ENCODE measurements at regions not wholly inside any gene's neighbourhood (a gene's known extent, or its start where the extent isn't known, plus 50 kb on each side); places are given as distances from the start of the nearest gene placed in this dataset.
A peak's percentile ranks its signal among the peaks of the same experiment; 100 is the strongest.

DNA sequence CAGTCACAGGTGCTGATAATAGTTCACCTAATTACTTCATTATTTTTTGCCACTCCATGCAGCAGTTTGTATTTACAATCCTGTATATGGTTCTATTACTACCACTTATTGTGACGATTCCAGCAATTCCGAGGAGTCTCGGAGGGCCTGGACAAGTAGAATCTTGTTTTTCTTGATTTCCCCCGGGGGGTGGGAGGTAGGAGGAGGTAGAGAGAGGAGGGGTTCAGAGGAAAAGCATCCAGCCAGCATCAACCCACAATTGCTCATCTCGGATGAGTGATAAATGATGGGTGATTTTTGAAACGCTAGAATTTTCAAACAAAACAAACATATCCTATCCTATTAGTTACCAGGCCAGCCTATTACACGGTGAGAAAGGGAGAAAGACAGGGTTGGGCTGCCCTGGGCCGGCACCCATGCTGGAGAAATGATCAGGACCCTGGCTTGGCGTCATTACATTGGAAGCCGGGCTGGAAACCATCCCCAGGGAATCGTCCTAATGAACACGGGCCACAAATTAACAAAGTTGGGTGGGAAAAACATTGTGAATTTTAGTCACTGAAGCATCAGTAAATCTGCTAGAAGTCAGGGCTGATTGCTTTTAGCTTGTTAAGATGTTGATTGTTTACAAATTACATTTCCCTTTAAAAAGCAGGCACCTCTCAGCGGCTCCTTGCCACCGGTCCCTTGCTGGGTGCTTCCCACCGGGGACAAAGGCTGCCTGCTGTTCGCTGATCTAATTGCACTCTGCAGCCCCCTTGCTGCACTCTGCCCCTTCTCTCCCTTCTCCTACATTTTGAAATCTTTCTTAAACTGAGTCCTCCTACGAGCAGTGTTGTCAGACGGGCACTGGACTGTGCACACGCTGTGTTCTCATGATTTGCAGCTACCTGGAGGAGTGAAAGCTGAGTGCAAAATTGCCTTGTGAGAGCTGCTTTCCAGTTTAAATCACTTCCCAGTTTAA lies 95.5 kb downstream of the FAM204A start:
- no peak for DNase-seq

DNA sequence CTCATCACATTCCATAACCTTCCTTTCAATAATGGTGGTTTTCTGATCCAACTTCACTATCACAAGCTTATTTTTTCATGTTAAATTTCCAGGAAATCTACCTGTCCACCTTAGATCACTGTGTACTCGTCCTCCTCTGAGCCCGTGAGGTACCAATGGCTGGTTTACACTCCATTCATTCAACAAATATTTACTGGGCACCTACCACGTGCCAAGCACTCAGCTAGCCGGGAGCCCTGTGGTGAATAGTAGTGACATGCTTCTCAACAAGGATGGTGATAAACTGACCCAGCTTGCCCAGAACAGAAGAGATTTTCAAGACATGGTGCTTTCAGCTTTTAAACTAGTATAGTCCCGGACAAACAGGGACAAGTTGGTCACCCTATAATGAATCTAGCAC lies 98.2 kb downstream of the FAM204A start:
- no peak for DNase-seq

DNA sequence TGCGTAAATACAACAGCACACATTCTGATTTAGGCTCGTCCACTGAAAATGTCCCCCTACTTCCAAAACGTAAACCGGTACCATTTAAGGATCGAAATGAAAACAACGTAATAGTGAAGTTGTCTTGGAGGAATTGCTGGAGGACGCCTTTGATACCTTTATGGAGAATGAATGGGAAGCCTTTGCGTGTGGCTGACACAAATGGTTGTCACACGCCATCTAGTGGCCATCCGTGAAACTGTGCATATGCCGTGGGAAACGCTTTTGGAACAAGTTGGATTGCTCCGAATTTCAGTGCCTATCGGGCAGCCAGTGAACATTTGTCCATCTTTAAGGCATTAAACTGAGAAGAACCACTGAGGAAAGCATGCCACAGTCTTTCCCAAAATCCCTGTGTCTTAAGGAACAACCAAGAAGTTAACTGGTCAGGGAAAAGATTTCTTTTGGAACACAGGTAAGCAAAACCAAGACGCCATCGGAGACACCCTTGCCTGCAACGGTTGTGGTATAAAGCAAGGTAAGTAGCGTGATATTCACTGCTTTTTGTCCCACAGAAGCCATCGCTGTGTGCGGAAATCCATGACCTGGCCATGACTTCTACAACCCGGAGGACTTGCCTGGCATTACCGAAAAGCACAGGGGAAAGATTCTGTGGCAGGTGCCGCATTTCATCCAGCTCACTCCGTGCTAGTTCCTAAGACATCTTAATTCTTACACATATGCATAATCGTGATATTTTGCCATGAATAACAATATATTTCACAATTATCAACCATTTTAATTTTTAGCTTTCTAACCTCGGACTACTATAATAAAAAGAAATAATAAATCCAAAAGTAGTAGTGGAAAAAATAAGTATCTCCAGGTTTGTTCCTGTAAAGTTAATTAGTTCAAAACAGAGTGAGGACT lies 100.6 kb downstream of the FAM204A start:
- peak; percentile 60 for DNase-seq

DNA sequence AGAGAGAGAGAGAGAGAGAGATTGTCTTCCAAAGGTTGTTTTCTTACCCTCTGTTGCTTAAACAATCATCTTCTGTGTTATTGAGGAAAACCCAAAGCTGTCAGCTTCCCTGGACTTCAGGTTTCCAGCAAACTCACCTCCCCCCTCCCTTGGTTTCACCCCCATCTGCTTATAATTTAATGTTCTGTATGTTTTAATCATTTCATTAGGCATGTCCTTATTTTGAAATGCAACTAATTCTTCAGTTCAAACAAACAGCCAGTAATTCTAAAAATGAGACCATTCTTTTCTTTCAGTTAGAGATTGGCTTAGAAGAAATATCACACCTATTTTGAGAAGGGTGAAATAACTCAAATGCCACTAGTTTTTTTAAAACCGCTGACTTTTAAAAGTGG lies 102.9 kb downstream of the FAM204A start:
- no peak for DNase-seq

GRCh38 chr10:118238573-118239235 lies 103.4 kb downstream of the FAM204A start:
- no peak for DNase-seq

GRCh38 chr10:118237930-118238329 lies 104.2 kb downstream of the FAM204A start:
- DNase-seq = no peak

DNA sequence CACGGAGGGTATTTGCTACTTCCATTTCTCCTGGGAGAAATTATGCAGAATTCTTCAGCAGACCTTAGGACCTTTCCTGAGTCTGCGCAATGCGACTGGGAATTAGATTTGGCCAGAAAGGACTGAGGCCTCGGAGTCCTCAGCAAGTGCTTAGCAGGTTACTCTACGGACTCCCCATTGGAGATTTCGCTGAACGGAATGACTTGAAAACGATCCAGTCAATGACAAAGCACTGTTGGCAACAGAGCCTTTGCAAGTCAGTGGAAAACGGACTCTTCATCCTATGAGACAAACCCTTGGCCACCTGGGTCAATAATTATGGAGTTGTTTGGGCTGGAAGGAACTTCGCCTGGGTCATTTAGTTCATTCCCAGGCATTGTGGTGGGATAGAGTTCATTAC lies 107.4 kb downstream of the FAM204A start:
- DNase-seq = no peak

DNA sequence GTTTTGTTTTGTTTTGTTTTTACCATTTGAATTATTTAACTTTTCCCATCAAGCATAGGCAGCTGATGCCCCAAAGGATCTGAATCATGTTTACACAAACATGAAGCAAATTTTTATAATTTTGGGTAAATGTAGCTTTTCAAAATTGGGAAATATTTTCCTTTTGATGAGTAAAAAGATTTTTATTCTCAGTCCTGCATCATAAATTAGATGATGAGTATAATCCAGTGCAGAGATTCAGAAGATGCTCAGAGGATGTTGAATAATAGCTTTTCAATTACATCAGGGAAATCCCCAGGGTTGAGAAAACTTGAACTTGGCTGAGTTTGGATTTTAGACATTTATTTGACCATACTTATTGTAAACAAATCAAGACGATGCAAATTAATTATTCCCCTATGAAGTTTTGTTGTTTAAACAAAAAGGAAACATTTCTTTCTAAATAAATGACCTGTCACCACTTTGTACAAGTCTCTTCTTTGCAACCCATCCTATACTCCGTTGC lies 121.7 kb downstream of the FAM204A start:
- DNase-seq = no peak

- no peak for DNase-seq
Measured at GRCh38 chr10:118218562-118218961, 123.6 kb downstream of the FAM204A start.

- DNase-seq = no peak
Measured at GRCh38 chr10:118216571-118217170, 125.5 kb downstream of the FAM204A start.

DNA sequence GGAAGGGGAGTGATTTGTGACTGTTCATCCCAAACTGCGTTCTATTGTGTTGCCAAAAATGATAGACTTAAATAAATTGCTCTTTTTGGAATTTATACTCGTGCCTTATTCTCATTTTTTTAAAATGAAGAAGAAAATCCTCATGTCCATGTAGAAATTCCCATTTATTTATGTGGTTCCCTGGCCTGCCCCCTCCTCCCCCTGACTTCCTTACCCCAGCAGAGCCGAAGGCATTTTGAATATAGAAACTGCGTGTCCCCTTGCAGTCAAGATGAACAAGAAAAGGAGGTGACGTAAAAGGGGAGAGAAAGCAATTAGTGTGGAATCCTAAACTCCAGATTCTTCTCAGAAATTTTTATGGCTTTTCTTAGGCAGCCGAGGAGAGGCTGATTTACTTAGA lies 126.1 kb downstream of the FAM204A start:
- DNase-seq = no peak

GRCh38 chr10:118214776-118215175 lies 127.3 kb downstream of the FAM204A start:
- no peak for DNase-seq

GRCh38 chr10:118213436-118213835 lies 128.7 kb downstream of the FAM204A start:
- no peak for DNase-seq

DNA sequence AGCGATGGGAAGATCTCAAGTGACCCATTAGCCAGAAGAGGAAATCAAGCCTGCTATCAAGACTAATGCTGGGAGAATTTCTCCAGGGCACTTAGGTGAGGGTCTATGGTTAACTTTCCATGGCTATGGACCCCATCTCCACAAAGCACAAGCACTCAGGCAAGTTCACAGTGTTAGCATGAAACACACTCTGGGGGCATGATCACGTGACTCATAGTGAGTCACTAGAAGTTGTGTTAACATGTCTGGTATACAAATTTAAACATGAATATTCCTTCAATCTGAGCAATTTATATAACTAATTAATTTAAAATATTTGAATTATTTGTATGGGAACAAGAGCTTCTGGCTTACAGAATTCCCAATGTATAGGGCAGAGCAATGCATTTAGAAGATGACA lies 131.8 kb downstream of the FAM204A start:
- no peak for DNase-seq

GRCh38 chr10:118209215-118209614 lies 132.9 kb downstream of the FAM204A start:
- no peak for DNase-seq

- DNase-seq = no peak
Measured at GRCh38 chr10:118207470-118208007, 134.6 kb downstream of the FAM204A start.

DNA sequence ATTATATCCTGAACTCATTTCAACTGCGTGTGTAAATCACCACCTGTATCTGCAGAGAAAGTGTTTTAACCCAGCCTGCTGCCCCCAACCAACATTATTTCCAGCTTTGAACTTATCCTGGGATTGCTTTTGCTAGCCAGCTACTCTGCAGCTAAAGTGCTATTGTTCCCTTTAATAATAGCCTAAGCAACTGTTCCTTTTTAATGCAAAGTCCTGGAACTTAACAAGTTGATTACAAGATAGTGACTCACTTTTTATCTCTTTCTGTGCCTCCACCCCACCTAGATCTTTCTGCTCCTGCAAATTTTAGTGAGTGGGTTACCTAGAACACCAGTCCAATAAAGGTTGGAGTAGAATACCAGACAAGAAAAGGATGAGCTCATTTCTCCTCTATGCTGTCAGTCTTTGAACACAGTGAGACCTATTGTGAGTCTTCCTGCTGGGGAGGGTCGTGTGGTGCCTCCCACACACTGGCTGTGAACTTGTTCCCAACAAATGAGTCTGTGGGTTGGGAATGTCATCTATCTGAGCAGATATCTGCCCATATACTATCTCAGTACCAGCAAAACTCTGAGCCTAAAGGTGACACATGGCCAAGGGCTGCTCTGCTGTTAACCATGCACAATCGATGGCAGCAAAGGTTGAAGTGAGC lies 137.7 kb downstream of the FAM204A start:
- DNase-seq = no peak

DNA sequence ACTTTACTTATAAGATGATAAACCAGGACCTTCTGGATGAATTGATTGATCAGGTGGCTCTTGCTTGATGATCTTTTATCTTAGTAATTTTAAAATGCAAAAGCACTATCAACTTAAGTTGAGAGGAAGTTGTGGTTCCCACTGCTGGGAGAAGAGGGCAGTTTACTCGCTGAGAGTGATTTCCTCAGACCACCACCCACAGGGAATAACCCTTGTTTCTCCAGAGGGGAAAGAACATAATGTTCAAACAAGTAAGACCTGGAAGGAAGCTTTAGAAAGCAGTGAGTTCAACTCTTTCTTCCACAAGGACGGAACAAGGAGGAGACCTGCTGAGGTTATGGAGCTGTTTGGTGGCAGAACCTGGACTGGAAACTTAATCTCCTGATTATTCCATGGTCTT lies 138.7 kb downstream of the FAM204A start:
- DNase-seq = no peak

DNA sequence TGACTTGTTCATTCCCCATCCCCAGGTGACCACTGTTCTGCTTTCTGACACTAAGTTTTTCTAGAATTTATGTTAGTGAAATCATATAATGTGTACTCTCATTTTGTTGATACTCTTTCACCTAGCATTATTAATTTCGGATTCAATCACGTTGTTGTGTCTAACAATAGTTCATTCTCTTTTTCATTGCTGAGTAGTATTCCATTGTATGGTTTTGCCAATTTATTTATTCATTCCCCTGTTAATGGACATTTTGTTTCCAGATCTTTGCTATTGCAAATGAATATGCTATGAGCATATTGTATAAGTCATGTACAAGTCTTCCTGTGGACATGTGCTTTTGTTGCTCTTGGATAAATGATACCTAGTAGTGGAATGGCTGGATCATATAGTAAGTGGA lies 146.4 kb downstream of the FAM204A start:
- DNase-seq = no peak

DNA sequence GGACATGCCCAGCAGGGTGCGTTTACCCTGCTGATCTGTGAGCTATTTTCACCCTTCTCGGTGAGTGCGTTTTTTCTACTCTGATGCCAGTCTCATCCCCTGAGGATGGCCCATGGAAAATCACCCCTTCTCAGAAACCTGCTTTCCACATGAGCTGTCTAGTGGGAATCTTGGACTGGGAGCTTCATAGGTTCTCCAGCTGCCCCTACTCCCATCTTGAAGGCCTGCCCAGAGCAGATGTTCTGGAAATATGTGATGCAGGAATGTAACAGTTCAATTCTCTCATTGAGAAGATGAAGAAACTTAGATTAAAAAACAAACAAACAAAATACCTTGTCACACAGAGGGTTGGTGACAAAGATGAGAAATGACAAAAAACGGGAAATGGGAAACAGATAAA lies 146.9 kb upstream of the RAB11FIP2 start:
- no peak for DNase-seq

DNA sequence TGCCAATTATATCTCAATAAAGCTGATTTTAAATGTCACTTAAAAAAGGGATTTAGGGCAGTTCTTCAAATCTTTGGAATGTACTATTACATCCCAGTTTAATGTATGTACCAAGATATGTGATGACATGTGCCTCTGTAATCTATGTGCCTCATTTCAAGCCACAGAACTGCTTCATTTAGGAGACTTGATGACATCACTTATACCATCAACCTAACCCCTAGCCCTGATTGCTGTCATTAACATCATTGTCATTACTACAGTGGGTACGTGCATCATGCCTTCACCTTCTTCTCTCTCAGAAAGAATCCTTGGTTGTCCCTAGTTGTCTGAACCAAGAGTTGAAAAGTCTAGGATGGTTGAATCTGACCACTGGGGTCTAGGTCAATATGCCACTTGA lies 134.3 kb upstream of the RAB11FIP2 start:
- DNase-seq = no peak

DNA sequence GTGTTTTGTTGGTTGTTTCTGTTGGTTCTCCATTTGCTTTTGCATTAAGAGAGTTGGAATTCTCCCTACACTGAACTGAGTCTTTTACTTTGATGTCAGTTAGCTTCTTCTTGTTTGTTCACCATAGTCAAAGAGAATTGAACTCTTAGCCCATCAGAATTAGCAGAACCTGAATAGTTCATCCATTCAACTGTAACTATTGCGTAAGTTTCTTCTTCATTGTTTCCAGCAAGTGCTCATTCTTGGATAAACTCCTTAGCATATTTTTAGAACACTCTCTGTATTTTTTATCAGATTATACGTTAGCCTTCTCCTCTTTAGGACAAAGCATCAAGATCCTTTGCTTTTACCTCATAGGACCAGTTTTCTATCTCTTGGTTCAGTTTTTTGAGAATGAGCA lies 128.4 kb upstream of the RAB11FIP2 start:
- DNase-seq = no peak

Measured in activated CD4-positive, alpha-beta T cell treated with anti-CD3 and anti-CD28 coated beads, Interleukin-2, amount 50 U/mL, for 16 hours (primary cell).